Iris pigment epithelial cell (primary cell): ENCODE measurements at regions not wholly inside any gene's neighbourhood (a gene's known extent, or its start where the extent isn't known, plus 50 kb on each side); places are given as distances from the start of the nearest gene placed in this dataset.
"Not testable (repeated sequence)": the region's sequence is repeated elsewhere in the genome, so short reads cannot be mapped to it uniquely, and the experiment has no call there.

Source experiments
- DNase-seq: peaks from one replicate; pipeline ENCODE4 v3.0.0-alpha.2; 2011; ENCODE audit warnings: low read depth

- no peak for DNase-seq
These were observed 166.3 kb downstream of the PHLDA1 start for GRCh38 chr12:75865315-75865714.

- DNase-seq, result no peak
These were observed 167.4 kb downstream of the PHLDA1 start for GRCh38 chr12:75864161-75864560.

GRCh38 chr12:75863533-75863932 lies 168.0 kb downstream of the PHLDA1 start:
- DNase-seq, result no peak

GRCh38 chr12:75862692-75863471 lies 168.7 kb downstream of the PHLDA1 start:
- peak; percentile 87 for DNase-seq

- DNase-seq, result no peak
These were observed 171.7 kb downstream of the PHLDA1 start for GRCh38 chr12:75859868-75860267.

GRCh38 chr12:75856235-75856634 lies 175.3 kb downstream of the PHLDA1 start:
- DNase-seq, result no peak

- no peak for DNase-seq
These were observed 176.2 kb downstream of the PHLDA1 start for GRCh38 chr12:75855360-75855759.

- DNase-seq, result no peak
These were observed 176.8 kb downstream of the PHLDA1 start for GRCh38 chr12:75854681-75855309.

GRCh38 chr12:75854137-75854536 lies 177.4 kb downstream of the PHLDA1 start:
- DNase-seq, result not testable (repeated sequence)

- no peak for DNase-seq
These were observed 177.9 kb downstream of the PHLDA1 start for GRCh38 chr12:75853626-75854025.

- DNase-seq, result no peak
These were observed 178.6 kb downstream of the PHLDA1 start for GRCh38 chr12:75852956-75853355.

GRCh38 chr12:75852143-75852542 lies 179.4 kb downstream of the PHLDA1 start:
- DNase-seq, result peak; percentile 11

- DNase-seq, result peak; percentile 67
These were observed 180.7 kb downstream of the PHLDA1 start for GRCh38 chr12:75850721-75851462.

- DNase-seq, result no peak
These were observed 182.6 kb downstream of the PHLDA1 start for GRCh38 chr12:75848961-75849360.

- no peak for DNase-seq
These were observed 183.1 kb downstream of the PHLDA1 start for GRCh38 chr12:75848431-75848925.

GRCh38 chr12:75846102-75846501 lies 185.5 kb downstream of the PHLDA1 start:
- no peak for DNase-seq

GRCh38 chr12:75844985-75845384 lies 186.6 kb downstream of the PHLDA1 start:
- DNase-seq, result no peak

- no peak for DNase-seq
These were observed 187.4 kb downstream of the PHLDA1 start for GRCh38 chr12:75844049-75844770.

- no peak for DNase-seq
These were observed 189.5 kb downstream of the PHLDA1 start for GRCh38 chr12:75842090-75842489.

- no peak for DNase-seq
These were observed 190.6 kb downstream of the PHLDA1 start for GRCh38 chr12:75840994-75841355.

- DNase-seq, result no peak
These were observed 193.3 kb downstream of the PHLDA1 start for GRCh38 chr12:75838309-75838708.

GRCh38 chr12:75837700-75838099 lies 193.9 kb downstream of the PHLDA1 start:
- DNase-seq, result no peak
